ENCODE measurements at regions not wholly inside any gene's neighbourhood (a gene's known extent, or its start where the extent isn't known, plus 50 kb on each side); places are given as distances from the start of the nearest gene placed in this dataset.

DNA sequence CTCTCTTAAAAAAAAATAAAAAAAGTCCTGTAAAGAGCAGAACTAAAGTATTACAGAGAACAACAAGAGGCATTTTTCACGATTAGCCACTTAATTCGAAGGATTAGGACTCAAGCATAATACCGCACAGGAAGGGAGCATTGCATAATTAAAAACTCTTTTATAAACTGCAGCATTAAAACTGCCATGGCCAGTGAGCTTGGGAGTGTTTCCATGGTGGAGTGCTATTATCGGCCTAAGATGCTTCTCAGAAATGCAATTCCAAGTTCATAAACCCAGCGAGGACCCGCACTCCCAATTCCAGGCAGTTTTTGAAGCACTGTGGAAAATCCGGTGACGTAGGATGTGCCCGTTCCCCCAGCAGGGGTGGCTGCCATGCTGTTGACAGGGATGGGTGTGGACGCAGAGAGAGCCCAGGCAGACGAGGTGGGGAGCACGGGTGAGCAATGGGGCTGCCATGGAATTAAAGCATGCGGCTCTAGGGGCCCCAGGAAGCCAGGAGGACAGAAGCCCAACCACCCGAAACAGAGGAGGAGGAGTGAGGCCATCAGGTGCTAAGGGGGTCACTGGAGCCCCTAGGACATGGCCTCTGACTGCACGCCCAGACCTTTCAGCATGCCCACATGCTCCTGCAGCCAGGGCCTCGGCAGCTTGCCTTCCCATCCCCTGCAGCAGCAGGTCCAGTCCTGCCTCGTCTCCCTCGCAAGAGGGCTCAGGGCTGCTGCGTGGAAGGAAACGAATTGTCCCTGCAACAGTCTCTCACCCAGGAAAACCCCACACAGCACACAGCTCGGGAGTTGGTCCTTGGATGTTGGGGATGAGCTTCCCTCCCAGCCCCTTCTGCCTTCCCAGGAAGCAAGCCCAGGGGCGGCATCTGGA, 233.4 kb downstream of the NDUFA10 start:
- FAIRE-seq (no peak), DNase-seq (ENCODE audit: extremely low spot score, insufficient read length, low read depth) (no peak)

DNA sequence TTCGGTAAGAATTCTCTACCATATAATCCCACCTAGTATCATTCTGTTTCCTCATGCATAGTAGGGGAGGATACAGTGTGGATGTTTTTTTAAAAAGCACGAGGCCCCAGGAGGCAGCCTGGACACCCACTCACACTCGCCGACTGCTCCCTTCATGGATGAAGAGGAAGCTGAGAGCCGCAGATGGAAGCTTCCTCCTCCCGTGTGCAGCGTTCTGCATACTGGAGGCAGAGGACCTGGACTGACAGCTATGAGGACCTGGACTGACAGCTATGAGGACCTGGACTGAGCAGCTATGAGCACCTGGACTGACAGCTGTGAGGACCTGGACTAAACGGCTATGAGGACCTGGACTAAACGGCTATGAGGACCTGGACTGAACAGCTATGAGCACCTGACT, 234.4 kb downstream of the NDUFA10 start:
- DNase-seq (ENCODE audit: extremely low spot score, insufficient read length, low read depth) (no peak), FAIRE-seq (no peak)

DNA sequence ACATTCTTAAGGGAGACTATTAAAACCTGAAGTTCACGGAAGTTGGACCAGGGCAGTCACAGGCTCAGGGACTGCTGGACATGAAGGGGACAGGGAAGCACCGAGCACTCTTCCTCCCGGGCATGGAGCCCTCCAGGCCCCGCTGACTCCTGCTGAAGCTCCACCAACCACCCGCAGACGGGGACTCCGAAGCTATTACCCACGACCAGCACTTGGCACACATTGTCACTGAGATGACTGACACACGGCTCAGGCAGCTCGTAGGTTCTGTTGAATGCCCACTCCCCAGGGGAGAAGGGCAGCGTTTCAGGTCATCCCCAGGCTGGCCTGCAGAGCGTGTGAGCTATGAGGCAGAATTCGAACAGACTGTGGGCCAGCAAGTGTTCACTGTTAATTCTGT, 234.8 kb downstream of the NDUFA10 start:
- no peak for FAIRE-seq
- no peak for DNase-seq (ENCODE audit: extremely low spot score, insufficient read length, low read depth)

DNA sequence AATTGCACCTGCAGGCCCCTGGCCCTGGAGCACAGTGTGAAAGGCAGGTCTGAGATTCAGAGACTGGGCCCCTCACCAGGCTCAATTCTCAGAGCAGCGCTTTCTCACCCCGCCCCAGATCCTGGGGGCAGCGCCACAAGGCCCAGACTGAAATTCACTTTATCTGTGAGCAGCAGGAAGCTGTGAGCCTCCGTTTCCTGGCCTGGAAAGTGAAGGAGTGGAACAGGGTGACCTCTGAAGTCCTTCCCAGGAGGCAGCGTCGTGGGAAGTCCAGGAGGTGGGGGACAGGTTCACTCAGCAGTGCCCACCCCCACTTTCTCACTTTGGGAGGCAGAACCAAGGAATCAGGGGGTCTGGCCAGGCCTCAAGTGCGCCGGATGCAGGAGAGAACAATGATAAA, 235.4 kb downstream of the NDUFA10 start:
- FAIRE-seq (no peak), DNase-seq (ENCODE audit: extremely low spot score, insufficient read length, low read depth) (no peak)

DNA sequence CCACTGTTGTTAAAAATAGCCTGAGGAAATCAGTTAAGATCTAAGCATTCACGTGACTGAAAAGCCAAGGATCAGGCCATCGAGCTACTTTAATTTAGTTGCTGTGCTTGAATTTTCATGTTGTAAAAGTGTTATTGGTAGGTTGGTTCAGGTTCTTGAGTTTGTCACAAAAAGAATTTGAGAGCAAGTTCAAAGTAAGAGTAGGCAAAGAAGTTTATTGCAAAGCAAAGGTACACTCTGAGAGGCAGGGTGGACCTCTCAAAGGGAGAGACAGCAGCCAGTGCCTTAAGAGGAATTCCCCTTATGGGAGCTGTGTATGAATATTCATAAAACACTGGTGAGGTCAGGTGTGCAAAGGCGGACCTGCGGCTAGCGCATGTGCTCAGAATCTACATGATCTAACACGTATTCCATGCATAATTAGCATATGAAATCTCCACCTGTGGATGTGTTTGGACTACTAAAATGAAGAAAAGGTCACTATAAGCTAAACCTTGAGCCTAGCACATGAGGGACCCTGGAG, 236.5 kb downstream of the NDUFA10 start:
- no peak for DNase-seq (ENCODE audit: extremely low spot score, insufficient read length, low read depth)
- FAIRE-seq: no peak

DNA sequence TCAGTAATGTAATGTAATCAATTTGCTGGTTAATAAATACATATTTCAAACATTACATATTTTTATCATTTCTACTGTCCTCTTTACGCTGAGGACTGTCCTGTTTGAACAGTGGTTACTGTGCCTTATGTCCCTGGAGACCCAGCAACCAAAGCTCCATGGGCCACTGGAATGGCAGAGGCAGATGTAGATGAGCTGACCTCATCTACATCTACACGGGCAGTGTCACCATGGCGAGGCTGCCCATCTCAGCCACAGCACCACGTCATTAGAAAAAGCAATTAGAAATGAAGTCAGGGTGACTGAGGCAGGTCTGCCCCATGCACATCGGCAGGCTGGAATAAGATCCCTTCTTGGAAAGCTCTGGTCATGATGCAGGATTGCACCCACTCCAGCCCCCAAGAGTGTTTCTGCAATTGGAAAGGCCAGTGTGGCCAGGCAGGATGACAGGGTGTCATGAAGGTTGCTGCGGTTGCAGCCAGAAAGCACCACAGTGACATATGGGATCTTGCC, 237.5 kb downstream of the NDUFA10 start:
- no peak for DNase-seq (ENCODE audit: extremely low spot score, insufficient read length, low read depth)
- no peak for FAIRE-seq

DNA sequence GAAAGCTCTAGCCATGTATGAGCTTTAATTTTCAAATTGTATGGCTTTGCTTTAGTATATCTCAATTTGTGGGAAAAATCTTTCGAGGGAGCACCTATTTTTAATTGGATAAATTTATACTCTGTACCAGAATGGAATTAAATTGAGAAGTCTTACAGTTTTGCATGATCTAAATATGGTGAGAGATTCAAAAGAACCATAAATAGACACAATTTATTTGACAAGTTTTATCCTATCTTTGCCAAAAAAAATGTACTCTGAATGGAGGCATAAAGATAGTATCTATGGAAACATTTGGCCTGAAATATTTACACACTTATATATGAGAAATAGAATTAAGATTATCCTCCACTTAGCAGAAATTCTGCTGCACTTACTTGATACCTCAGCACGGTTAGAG, 238.4 kb downstream of the NDUFA10 start:
- FAIRE-seq (no peak), DNase-seq (ENCODE audit: extremely low spot score, insufficient read length, low read depth) (no peak)

DNA sequence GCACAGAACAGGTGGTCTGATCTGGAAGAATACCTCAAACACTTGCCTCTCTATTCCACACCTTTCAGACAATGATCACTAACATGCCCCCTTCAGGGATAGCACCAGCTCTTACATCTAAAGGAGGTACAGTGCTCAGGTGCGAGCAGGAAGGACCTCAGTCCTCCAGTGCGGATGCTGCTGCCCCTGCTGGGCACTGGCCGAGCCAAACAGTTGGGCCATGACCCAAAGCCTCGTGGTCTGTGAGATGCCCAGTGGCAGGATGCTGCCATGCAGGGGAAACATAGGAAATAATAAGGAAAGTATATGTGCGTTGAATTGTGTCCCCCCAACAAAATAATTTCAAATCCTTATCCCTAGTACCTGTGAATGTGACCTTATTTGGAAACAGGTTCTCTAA, 243.7 kb downstream of the NDUFA10 start:
- DNase-seq (ENCODE audit: extremely low spot score, insufficient read length, low read depth) (no peak), FAIRE-seq (no peak)

DNA sequence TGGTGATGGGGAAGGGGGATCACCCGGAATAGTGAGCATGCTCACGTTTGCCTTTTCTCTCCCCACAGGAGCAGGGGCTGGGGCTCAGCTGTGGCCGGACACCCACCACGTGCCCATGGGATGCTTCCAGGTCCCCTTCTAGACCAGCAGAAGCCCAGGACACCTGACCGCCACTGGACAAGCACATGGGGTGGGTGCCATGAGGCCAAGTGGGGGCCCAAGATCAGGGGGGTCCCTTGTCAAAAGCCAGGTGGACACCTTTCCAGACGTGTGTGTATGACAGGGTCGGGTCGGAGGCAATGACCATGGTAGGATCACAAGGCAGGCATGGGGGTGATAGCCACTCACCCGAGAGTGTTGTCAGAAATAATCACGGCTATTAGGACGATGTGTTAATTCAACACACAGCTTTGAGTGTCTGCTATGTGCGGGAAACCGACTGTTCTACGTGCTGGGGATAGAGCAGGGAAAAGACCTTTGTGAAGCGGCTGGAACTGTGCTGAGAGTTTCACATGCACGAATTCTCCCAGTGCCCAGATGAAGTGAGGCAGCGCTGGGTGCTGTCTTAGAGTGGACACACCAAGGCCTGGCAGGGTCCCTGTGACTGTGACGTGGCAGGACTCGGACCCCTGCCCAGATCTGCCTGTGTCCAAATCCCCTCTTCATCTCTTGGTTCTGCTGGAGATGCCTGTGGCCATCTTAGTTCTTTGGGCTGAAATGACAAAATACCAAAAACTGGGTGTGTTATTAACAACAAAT, 244.7 kb downstream of the NDUFA10 start:
- FAIRE-seq: no peak
- DNase-seq (ENCODE audit: extremely low spot score, insufficient read length, low read depth): no peak

DNA sequence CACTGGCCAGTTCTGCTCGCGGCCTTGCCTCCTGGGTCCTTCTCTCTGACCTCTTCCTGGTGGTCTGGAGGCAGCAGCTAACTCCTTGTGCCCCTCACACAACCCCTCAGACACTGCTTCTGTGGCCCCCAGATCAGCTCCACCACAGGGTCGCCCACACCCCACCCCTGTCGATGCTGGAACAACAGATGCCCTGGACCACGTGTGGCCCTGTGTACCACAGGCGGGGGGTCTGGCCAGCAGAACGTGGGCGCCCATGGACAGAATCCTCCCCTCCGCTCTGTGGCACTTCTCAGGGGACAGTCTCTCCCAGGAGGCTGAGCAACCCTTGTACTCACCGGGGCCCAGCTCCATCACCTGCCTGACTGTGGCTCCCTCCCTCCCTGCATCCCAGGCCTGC, 245.6 kb downstream of the NDUFA10 start:
- FAIRE-seq (no peak), DNase-seq (ENCODE audit: extremely low spot score, insufficient read length, low read depth) (no peak)

DNA sequence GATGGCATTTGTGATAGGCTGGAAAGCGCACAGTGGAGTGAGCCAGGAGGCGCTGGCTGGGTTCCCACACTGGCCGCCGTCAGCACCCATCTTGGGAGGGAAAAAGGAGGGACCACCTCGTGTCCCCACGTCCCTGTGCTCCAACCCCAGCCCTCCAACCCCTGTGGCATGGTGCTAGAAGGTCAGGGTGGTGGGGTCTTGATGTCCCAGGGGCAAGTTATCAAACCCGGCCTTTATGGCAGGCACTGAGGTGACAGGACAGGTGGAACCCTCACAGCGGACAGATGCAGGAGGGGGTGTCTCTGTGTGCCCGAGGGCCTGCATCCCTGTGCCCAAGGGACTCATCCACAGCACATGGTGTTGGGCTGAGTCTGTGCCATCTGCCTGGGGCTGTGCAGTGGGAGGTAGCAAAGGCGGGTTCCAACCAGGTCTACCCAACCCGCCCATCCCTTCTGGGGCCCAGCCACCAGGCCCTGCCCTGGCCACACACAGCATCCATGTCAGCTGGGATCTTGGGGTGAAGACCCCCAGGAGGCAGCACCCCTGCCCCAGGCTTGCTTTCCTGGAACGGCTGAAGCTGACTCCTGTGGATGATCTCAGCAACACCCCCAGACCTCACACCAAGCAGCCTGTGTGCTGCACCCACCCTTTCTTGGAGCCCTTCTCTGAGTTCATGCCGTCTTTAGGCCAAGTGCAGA, 246.1 kb downstream of the NDUFA10 start:
- FAIRE-seq: no peak

DNA sequence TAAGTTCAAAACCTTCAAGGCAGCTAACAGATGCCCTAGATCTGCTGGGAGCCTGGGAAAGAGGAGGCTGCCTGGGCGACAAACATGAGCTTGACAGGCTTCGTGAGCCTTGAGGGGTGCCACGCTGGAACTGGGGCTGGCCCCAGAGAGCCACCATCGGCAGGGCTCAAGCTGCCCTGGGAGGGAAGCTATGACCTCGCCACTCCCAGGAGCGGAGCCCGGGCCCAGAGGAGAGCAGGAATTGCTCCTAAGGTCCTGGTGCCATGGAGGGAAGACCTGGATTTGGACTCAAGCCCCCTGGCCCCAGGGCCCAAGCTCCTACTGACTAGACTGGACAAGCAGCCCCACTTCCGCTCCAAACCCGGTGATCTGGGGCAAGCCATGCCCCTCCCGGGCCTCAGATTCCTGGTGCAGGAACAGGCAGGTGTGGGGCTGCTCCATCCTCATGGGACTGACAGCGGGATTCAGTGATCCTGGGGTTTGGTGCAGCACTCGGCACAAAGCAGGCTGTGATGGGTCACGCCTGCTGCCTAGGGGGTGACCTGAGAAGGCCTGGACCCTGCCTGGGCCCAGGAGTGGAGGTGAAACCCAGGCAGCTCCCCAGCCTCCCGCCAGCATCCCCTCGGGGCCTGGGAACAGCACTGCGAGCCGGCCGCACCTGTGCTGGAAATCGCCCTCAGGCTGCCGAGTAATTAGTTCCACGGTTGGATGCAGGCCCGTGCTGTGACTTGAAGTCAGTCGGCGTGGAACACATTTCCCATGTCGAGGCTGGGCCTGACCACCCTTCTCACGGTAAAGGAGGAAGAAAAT, 246.9 kb downstream of the NDUFA10 start:
- DNase-seq (ENCODE audit: extremely low spot score, insufficient read length, low read depth) (no peak), FAIRE-seq (no peak)

More for the DNA sequence above, 246.1 kb downstream of the NDUFA10 start:
- no peak for DNase-seq (ENCODE audit: extremely low spot score, insufficient read length, low read depth)

DNA sequence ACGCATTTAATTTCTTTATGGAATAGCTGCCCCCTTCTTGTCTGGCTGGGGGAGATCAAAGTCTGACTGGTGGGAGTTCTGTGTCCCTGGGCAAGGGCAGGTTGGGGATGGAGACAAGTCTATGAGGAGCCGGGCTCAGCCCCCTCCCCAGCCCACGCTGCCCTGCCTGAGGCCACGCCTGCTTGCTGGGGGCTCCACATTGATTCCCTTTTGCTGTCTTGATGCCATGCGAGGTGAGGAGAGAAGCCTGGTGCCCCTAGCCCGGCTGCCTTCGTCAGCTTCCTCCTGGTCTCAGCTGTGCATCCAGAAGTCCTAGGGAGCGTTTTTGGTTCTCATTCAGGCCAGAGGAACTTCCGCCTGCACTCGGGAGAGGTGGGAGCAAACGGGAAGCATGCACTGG, 247.9 kb downstream of the NDUFA10 start:
- FAIRE-seq: no peak
- DNase-seq (ENCODE audit: extremely low spot score, insufficient read length, low read depth): no peak

DNA sequence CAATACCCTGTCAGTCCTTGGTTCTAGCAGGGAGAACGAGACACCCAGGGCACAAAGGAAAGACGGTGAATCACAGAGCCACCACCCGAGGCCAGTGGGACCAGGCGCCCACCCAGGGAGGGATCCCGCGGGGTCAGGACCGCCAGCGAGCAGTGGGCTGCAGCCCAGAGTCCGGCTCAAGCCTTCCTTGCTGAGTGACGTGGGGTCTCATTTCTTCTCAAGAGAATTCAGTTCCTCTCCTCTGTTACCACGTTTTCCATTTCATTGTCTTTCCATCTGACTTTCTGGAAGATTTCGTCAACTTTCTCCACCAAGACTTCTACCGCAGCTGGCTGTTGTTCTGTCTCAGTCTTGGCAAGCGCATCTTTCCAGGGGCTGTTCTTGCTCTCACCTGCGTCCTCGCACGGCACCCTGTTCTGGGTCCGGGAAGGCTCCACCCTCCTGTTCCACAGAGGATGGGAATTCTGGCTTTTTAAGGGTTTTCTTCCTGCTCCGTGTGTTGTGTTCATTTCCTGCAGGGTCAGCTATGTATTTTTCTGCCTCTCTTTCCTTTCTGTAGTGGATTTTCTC, 248.6 kb downstream of the NDUFA10 start:
- DNase-seq (ENCODE audit: extremely low spot score, insufficient read length, low read depth): no peak
- no peak for FAIRE-seq

DNA sequence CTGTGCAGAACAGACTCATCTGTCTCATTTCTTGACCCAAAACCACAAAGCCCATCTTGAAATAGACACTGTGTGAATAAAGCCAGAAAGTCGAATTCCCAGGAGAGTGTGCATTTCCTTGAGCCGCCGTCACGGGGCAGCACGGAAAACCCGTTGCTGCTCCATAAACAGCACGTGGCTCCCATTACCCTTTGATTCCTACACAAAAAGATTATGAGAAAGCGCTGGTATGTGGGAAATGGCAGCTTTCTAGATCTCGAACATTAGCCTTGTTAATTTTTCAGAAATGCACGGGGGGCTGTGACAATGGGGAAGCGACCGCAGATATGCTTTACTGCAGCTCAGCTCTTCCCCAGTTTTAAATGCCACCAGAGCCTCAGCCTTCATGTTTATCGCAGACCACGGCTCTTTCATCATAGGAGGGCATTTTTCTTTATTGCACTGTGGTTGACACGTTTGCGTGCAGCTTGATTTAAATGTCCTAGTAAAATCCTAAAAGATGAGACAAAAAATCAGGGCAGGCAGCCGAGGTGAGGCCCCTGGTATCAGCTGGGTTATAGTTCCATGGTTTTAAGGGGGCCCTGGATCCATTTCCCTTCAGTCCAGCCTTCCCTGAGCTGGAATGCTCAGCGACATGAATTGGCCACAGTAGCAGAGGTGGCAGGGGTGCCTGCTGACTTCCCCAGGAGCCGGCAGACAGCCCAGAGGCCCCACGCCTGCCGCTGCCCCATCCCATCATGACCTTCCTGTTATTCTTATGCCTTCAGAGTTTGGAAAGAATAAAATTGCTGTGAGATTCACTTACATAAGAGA, 249.3 kb downstream of the NDUFA10 start:
- no peak for DNase-seq (ENCODE audit: extremely low spot score, insufficient read length, low read depth)
- FAIRE-seq: no peak

DNA sequence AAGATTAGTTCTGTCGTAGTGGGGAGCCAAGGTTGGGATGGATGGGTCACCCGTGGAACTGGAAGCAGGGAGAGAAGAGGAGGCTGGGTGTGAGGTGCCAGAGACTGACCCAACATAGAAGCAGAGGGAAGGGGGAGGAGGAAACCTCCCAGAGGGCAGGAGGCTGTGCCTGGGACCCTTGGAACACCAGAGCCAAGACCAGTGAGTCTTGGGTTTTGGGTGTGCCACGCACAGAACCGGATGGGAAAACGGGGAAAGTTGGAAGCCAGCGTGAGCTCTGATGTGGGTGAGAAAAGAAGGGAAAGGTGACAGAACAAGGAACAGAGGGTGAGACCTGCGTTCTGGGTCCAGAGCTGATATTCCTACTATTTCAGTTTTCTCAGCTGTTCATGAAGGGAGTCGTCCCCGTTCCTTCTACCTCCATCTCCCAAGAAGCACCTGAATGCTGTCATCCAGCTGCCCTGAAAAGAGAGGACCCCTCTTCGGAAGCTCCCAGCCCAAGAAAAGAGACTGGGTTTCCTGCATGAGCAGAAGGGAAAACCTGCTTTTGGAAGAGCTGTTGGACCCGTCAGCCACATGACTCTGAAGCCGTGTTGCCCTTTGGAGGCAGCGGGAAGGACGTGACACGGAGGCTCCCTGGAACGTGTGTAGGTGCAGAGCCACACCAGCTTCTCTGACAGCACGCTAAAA, 250.1 kb downstream of the NDUFA10 start:
- DNase-seq (ENCODE audit: extremely low spot score, insufficient read length, low read depth): no peak
- FAIRE-seq: no peak

DNA sequence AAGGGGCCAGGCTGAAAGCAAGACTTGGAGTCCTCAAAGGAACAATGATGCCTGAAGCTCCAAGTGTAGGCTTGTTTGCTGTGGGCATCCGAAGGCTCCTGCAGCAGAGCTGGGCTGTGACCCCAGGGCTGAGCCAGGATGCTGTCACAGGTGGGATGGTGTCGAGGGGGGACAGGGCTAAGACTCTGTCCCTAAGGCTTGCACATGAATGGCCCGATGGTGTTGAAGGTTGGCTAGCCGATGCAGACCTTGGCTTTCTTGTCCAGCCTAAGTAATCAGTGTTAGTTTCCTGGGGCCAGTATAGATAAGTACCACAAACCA, 251.0 kb downstream of the NDUFA10 start:
- no peak for FAIRE-seq
- no peak for DNase-seq (ENCODE audit: extremely low spot score, insufficient read length, low read depth)
